ENCODE measurements at regions not wholly inside any gene's neighbourhood (a gene's known extent, or its start where the extent isn't known, plus 50 kb on each side); places are given as distances from the start of the nearest gene placed in this dataset.
"Not testable (repeated sequence)": the region's sequence is repeated elsewhere in the genome, so short reads cannot be mapped to it uniquely, and the experiment has no call there.

DNA sequence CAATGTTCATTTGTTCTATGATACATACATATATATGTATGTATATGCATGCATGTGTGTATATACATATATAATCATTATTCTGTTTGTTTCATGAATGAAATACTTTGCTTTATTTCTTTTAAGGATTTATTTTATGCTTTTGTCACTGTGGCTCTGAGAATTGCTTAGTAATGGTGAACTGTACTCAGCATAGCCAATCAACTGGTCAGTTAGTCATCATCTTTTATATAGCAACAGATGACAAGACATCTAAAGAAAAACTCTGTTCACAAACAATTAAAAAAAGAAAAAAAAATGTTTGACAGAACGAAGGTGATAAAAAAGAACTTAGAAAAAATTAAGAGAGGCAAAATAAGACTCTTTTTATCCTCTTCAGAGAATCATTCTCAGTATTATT is 1440.3 kb downstream of the PCDH9 start:
- DNase-seq (ENCODE audit: low spot score) (no peak), ATAC-seq (ENCODE audit: low FRiP score) (no peak)
- no peak for TF ChIP-seq CTCF (IDR thresholded peaks at IDR 0.05)

DNA sequence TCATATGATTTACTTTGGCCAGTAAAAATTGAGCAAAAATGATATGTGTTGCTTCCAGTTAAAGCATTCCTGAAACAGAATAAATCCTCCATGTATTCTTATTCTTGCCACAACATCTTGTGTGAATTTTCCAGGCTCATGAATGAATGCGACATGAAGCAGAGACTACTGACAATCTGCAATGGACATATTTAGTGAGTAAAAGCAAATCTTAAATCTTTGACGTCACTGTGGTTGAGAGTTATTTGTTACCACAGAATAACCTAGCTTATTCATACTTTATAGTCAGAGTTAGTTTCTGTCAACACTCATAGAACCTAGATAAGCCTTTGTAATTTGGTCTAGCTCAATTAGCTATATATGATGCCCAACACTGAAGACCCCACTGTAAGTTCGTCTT is 1443.1 kb downstream of the PCDH9 start:
- ATAC-seq (ENCODE audit: low FRiP score): no peak
- TF ChIP-seq CTCF (IDR thresholded peaks at IDR 0.05): no peak
- DNase-seq (ENCODE audit: low spot score): no peak

DNA sequence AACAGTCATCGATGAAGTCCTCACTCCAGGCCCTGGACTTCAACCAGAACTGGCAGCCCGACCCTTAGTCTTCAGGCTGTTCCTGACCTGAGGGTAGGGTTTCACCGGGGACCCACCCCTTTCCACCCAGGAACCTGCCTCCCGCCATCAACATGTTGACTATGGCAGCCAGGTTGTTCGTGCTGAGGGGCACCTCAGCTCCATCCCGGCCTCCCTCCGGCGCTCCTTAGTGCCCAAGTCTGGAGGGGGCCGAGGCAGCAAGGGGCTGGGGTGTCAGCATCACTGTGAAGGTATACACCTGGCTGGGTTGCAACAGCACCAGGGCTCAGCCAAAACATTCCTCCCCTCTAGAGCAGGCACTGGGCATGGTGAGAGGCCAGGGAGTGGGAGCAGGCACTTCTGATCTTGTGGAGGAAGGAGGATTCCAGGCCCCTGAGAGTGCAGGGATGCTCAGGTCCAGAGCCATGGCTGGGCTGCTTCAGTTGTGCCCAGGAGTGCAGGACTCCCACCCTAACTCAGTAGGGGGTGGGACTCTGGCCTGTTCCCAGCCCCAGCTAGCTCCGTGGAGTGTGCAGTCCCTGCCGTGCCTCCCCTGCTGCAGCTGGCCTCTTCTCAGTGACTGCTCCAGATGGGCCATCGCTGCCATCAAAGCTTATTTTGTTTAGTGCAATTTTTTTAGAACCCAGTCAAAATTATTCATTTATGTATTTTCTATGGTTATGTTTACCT is 1445.9 kb downstream of the PCDH9 start:
- ATAC-seq (ENCODE audit: low FRiP score) (no peak), DNase-seq (ENCODE audit: low spot score) (no peak)
- no peak for TF ChIP-seq CTCF (IDR thresholded peaks at IDR 0.05)

- no peak for DNase-seq (ENCODE audit: low spot score)
- ATAC-seq (ENCODE audit: low FRiP score): no peak
- TF ChIP-seq CTCF (IDR thresholded peaks at IDR 0.05): no peak
These were observed 1446.8 kb downstream of the PCDH9 start for GRCh38 chr13:65783383-65783782.

GRCh38 chr13:65771704-65772313 is 1458.3 kb downstream of the PCDH9 start:
- ATAC-seq (ENCODE audit: low FRiP score); DNase-seq (ENCODE audit: low spot score): not testable (repeated sequence)

GRCh38 chr13:65768545-65768944 is 1461.6 kb downstream of the PCDH9 start:
- DNase-seq (ENCODE audit: low spot score): no peak
- no peak for TF ChIP-seq CTCF (IDR thresholded peaks at IDR 0.05)
- no peak for ATAC-seq (ENCODE audit: low FRiP score)

GRCh38 chr13:65763811-65764210 is 1466.3 kb downstream of the PCDH9 start:
- no peak for TF ChIP-seq CTCF (IDR thresholded peaks at IDR 0.05)
- DNase-seq (ENCODE audit: low spot score) (no peak), ATAC-seq (ENCODE audit: low FRiP score) (no peak)

All from omental fat pad (tissue), 3 donors.